ENCODE measurements at regions not wholly inside any gene's neighbourhood (a gene's known extent, or its start where the extent isn't known, plus 50 kb on each side); places are given as distances from the start of the nearest gene placed in this dataset.

- H3K27me3 Mint-ChIP-seq = no peaks in the 10 kb centered on the region
- no peaks in the 10 kb centered on the region for H3K36me3 Mint-ChIP-seq (ENCODE audit: low read depth)
- peaks cover 13% of the 10 kb centered on the region for H3K4me1 Mint-ChIP-seq (ENCODE audit: low read depth)
- H3K9me3 Mint-ChIP-seq = no peaks in the 10 kb centered on the region
- no peak overlapping the region for H3K4me3 Mint-ChIP-seq
- no peak overlapping the region for H3K27ac Mint-ChIP-seq
These were observed 56.8 kb upstream of the CPEB4 start for GRCh38 chr5:173831196-173831914.

DNA sequence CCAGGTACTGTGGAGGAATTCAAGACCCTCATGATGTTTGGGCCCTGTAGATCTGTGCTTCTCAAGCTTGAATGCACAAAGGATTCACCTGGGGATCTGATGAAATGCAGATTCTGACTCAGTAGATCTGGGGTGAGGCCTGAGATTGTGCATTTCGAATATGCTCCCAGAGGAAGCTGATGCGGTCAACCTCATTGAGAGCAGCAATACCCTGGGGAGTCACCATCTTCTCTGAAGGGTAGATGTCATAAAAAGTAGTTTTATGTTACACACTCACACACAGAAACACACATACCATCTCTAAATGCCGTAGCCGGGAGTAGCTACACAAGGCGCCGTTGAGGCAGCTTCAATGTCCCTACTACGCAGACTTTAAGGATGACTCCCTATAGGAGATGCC, 55.8 kb upstream of the CPEB4 start:
- no peaks in the 10 kb centered on the region for H3K9me3 Mint-ChIP-seq
- peaks cover 13% of the 10 kb centered on the region for H3K4me1 Mint-ChIP-seq (ENCODE audit: low read depth)
- no peaks in the 10 kb centered on the region for H3K27me3 Mint-ChIP-seq
- no peaks in the 10 kb centered on the region for H3K36me3 Mint-ChIP-seq (ENCODE audit: low read depth)
- H3K4me3 Mint-ChIP-seq = no peak overlapping the region
- no peak overlapping the region for H3K27ac Mint-ChIP-seq

DNA sequence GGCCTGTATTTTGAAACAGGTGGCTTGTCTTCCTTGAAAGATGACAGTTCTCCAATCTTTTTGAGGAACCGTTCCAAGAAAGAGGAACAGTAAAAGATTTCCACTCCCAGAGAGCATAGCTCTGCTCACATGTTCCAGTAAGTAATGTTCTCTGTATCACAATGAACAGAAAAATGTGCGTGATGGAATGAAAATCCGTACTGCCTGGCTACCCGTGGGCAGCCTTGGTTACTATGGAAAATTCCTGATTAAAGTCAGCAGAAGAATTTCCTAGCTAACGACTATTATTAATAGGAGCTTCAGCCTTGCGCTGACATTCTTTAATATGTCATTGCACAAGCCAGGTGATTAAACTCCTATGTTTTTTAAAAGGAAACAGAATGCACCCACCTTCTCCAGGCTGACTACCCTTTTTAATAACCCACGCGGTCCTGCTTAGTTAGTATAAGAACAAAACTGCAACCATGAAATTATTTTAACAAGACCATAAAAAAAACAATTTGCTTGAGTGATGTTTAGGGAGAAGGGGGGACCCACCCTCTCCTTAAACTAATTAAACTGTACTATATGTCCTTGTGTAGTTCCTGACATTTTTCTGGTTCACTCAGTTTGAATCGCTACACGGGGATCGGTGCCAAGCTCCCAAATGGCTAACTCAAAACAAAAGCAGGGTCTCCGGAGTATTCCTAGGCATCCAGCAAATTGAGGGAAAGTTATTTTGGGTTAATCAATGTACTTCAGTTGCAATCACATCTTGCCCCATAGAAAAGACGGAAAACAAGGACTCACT, 54.8 kb upstream of the CPEB4 start:
- Mint-ChIP-seq H3K27ac (no peak overlapping the region), H3K4me1 (ENCODE audit: low read depth) (peaks cover 13% of the 10 kb centered on the region), H3K36me3 (ENCODE audit: low read depth) (no peaks in the 10 kb centered on the region), H3K27me3 (no peaks in the 10 kb centered on the region), H3K9me3 (no peaks in the 10 kb centered on the region), H3K4me3 (no peak overlapping the region)

- Mint-ChIP-seq H3K4me3 (no peak overlapping the region), H3K27me3 (no peaks in the 10 kb centered on the region), H3K9me3 (no peaks in the 10 kb centered on the region), H3K4me1 (ENCODE audit: low read depth) (peaks cover 13% of the 10 kb centered on the region), H3K36me3 (ENCODE audit: low read depth) (no peaks in the 10 kb centered on the region), H3K27ac (no peak overlapping the region)
These were observed 53.9 kb upstream of the CPEB4 start for GRCh38 chr5:173834071-173834771.

DNA sequence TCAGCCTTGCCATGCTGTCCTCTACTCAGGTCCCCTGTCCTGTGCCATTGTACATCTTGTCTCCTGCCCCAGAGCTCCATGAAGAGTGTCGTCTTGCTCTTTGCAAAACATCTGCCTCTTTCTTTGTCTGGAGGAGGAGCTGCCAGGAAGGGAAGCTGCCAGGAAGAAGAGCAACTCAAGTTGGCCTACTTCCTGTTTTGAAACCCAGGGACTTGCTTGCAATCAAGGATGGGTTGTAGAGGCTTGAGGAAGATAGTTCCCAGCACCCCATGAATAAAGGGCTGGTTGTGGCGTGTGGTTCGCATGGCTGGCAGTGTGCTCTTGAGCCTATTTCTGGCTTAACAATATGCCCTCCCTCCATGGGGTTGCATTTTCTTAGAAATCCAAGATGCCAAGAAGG, 53.0 kb upstream of the CPEB4 start:
- H3K4me1 Mint-ChIP-seq (ENCODE audit: low read depth) = peaks cover 8% of the 10 kb centered on the region
- no peaks in the 10 kb centered on the region for H3K27me3 Mint-ChIP-seq
- no peaks in the 10 kb centered on the region for H3K9me3 Mint-ChIP-seq
- H3K4me3 Mint-ChIP-seq = no peak overlapping the region
- H3K27ac Mint-ChIP-seq = no peak overlapping the region
- H3K36me3 Mint-ChIP-seq (ENCODE audit: low read depth) = no peaks in the 10 kb centered on the region

GRCh38 chr5:173835661-173836060, 52.5 kb upstream of the CPEB4 start:
- Mint-ChIP-seq H3K4me1 (ENCODE audit: low read depth) (peaks cover 7% of the 10 kb centered on the region), H3K4me3 (no peak overlapping the region), H3K27me3 (no peaks in the 10 kb centered on the region), H3K27ac (no peak overlapping the region), H3K9me3 (no peaks in the 10 kb centered on the region), H3K36me3 (ENCODE audit: low read depth) (no peaks in the 10 kb centered on the region)

GRCh38 chr5:173837654-173838053, 50.5 kb upstream of the CPEB4 start:
- Mint-ChIP-seq H3K36me3 (ENCODE audit: low read depth) (no peaks in the 10 kb centered on the region), H3K27ac (no peak overlapping the region), H3K4me3 (no peak overlapping the region), H3K27me3 (no peaks in the 10 kb centered on the region), H3K9me3 (no peaks in the 10 kb centered on the region), H3K4me1 (ENCODE audit: low read depth) (peaks cover 3% of the 10 kb centered on the region)
